GM23338 (cell line): ENCODE measurements at regions not wholly inside any gene's neighbourhood (a gene's known extent, or its start where the extent isn't known, plus 50 kb on each side); places are given as distances from the start of the nearest gene placed in this dataset.

ENCODE experiments used
- ATAC-seq: fragments of 200-7000 bp; cut with Tn5 transposase; 3 replicates; pipeline ENCODE4 v1.9.1; 2020
- DNase-seq: peaks from one replicate; pipeline ENCODE4 v3.0.0-alpha.2; 2015; ENCODE audit warnings: low spot score
- H2AFZ ChIP-seq: fragments of 200-600 bp; sonication (generic); 2 replicates; pipeline ENCODE4 v1.8.0; 2016; ENCODE audit warnings: antibody characterized with exemption, mild to moderate bottlenecking, moderate library complexity
- H3F3A ChIP-seq: fragments of 200-600 bp; sonication (generic); replicated peaks from 2 replicates; pipeline ENCODE4 v1.8.0; 2017; ENCODE audit warnings: antibody characterized with exemption, mixed run types, low read depth
- H3K27ac ChIP-seq: fragments of 200-600 bp; sonication (generic); 2 replicates; pipeline ENCODE4 v1.6.1; 2016; ENCODE audit warnings: low read depth
- H3K27me3 ChIP-seq: fragments of 200-600 bp; sonication (generic); 2 replicates; pipeline ENCODE4 v1.8.0; 2016; ENCODE audit warnings: mild to moderate bottlenecking, mixed run types, moderate library complexity; ENCODE audit not compliant: insufficient read depth
- H3K36me3 ChIP-seq: fragments of 200-600 bp; sonication (generic); 2 replicates; pipeline ENCODE4 v1.8.0; 2016; ENCODE audit warnings: mild to moderate bottlenecking; ENCODE audit not compliant: insufficient read depth
- H3K4me1 ChIP-seq: fragments of 200-600 bp; sonication (generic); 2 replicates; pipeline ENCODE4 v1.8.0; 2016; ENCODE audit warnings: mild to moderate bottlenecking, moderate library complexity; ENCODE audit not compliant: insufficient read depth
- H3K4me2 ChIP-seq: fragments of 200-600 bp; sonication (generic); 2 replicates; pipeline ENCODE4 v1.7.1; 2017; ENCODE audit warnings: mixed run types
- H3K4me3 ChIP-seq: fragments of 200-600 bp; sonication (generic); 2 replicates; pipeline ENCODE4 v1.6.1; 2016; ENCODE audit warnings: mixed run types
- H3K79me2 ChIP-seq: fragments of 200-600 bp; sonication (generic); replicated peaks from 2 replicates; pipeline ENCODE4 v1.8.0; 2017; ENCODE audit warnings: mild to moderate bottlenecking; ENCODE audit not compliant: insufficient read depth
- H3K9me2 ChIP-seq: fragments of 200-600 bp; sonication (generic); 2 replicates; pipeline ENCODE4 v1.8.0; 2017; ENCODE audit not compliant: insufficient read depth
- H4K20me1 ChIP-seq: fragments of 200-600 bp; sonication (generic); replicated peaks from 2 replicates; pipeline ENCODE4 v1.8.0; 2017; ENCODE audit warnings: mild to moderate bottlenecking; ENCODE audit not compliant: insufficient read depth
- H3K27ac Mint-ChIP-seq: 2 replicates; pipeline ENCODE4 v1.8.0; 2020; ENCODE audit warnings: inconsistent platforms, mild to moderate bottlenecking, moderate library complexity, mixed read lengths
- H3K27me3 Mint-ChIP-seq: 3 replicates; pipeline ENCODE4 v1.8.0; 2022; ENCODE audit warnings: low read depth, mild to moderate bottlenecking, moderate library complexity, mixed read lengths, inconsistent platforms; ENCODE audit not compliant: insufficient read depth, poor library complexity
- H3K36me3 Mint-ChIP-seq: 3 replicates; pipeline ENCODE4 v1.8.0; 2021; ENCODE audit warnings: low read depth, mild to moderate bottlenecking, inconsistent platforms, moderate library complexity, mixed read lengths
- H3K4me1 Mint-ChIP-seq: 3 replicates; pipeline ENCODE4 v1.8.0; 2020; ENCODE audit warnings: mild to moderate bottlenecking, inconsistent platforms, mixed read lengths
- H3K4me3 Mint-ChIP-seq: 3 replicates; pipeline ENCODE4 v1.8.0; 2021; ENCODE audit warnings: moderate library complexity, mild to moderate bottlenecking, inconsistent platforms, mixed read lengths
- H3K9me3 Mint-ChIP-seq: 3 replicates; pipeline ENCODE4 v1.8.0; 2020; ENCODE audit warnings: moderate library complexity, mild to moderate bottlenecking, inconsistent platforms, mixed read lengths
- CREB1 ChIP-seq: fragments of 250-450 bp; sonication (Bioruptor Pico); IDR thresholded peaks from 2 replicates; pipeline ENCODE4 v1.5.0; 2020; ENCODE audit warnings: low read depth, mild to moderate bottlenecking, moderate library complexity
- CTCF ChIP-seq, 2 experiments: fragments of 200-600 bp in 1 of 2; sonication (generic) in 1 of 2; conservative IDR thresholded peaks; 2 replicates each; pipeline versions ENCODE4 v1.5.1 to v1.6.1; 2016 to 2017; ENCODE audit warnings: antibody characterized with exemption in 2 of 2, low read depth in 2 of 2, mild to moderate bottlenecking in 2 of 2, moderate library complexity in 1 of 2
- EZH2 ChIP-seq: fragments of 200-600 bp; sonication (generic); IDR thresholded peaks from one replicate; pipeline ENCODE4 v1.8.0; 2017; ENCODE audit warnings: antibody characterized with exemption, mild to moderate bottlenecking, low read depth; ENCODE audit not compliant: unreplicated experiment
- EZH2phosphoT487 ChIP-seq: fragments of 200-600 bp; sonication (generic); IDR thresholded peaks from one replicate; pipeline ENCODE4 v1.8.1; 2018; ENCODE audit warnings: antibody characterized with exemption; ENCODE audit not compliant: unreplicated experiment
- JUNB ChIP-seq: IDR thresholded peaks from one replicate; pipeline ENCODE4 v1.6.1; 2016; ENCODE audit warnings: antibody characterized with exemption; ENCODE audit not compliant: unreplicated experiment
- NANOG ChIP-seq: IDR thresholded peaks from 2 replicates; pipeline ENCODE4 v1.6.1; 2016; ENCODE audit warnings: antibody characterized with exemption, borderline replicate concordance
- POLR2AphosphoS5 ChIP-seq: IDR thresholded peaks from 2 replicates; pipeline ENCODE4 v1.6.1; 2016; ENCODE audit warnings: antibody characterized with exemption, low read depth
- STAT1 ChIP-seq: IDR thresholded peaks from one replicate; pipeline ENCODE4 v1.6.1; 2016; ENCODE audit warnings: antibody characterized with exemption; ENCODE audit not compliant: unreplicated experiment
- ZNF114 ChIP-seq: fragments of 250-450 bp; sonication (Bioruptor Pico); IDR thresholded peaks from 2 replicates; pipeline ENCODE4 v1.5.0; 2020; ENCODE audit warnings: mild to moderate bottlenecking, moderate library complexity
- ZNF331 ChIP-seq: fragments of 250-450 bp; sonication (Bioruptor Pico); IDR thresholded peaks from 2 replicates; pipeline ENCODE4 v1.5.0; 2020; ENCODE audit warnings: low read depth, mild to moderate bottlenecking, moderate library complexity
- ZNF462 ChIP-seq: fragments of 250-450 bp; sonication (Bioruptor Pico); IDR thresholded peaks from 2 replicates; pipeline ENCODE4 v1.5.0; 2020; ENCODE audit warnings: mild to moderate bottlenecking, moderate library complexity
- TF ChIP-seq, protein P1 (sequence below): IDR thresholded peaks from one replicate; pipeline ENCODE4 v1.6.1; 2018; ENCODE audit warnings: antibody characterized with exemption; ENCODE audit not compliant: unreplicated experiment
- TF ChIP-seq, protein P2 (sequence below): IDR thresholded peaks from 2 replicates; pipeline ENCODE4 v1.6.1; 2016; ENCODE audit warnings: antibody characterized with exemption

GRCh38 chr7:128165927-128166420 is 75.1 kb upstream of the LEP start:
- no peak overlapping the region for H3K27ac ChIP-seq
- no peaks in the 10 kb centered on the region for H3K36me3 ChIP-seq
- Mint-ChIP-seq H3K36me3 (no peaks in the 10 kb centered on the region; the same call in 2 of the 3 replicates), H3K9me3 (no peaks in the 10 kb centered on the region; the same call in 2 of the 3 replicates), H3K27ac (no peak overlapping the region), H3K4me3 (peak overlapping the region; percentile 80), H3K27me3 (peaks cover 64% of the 10 kb centered on the region), H3K4me1 (peaks cover 33% of the 10 kb centered on the region)
- H3F3A ChIP-seq = peaks cover 4% of the 10 kb centered on the region; the same call in 1 of the 2 replicates
- DNase-seq = no peak
- H3K4me2 ChIP-seq = peak overlapping the region; percentile 98
- no peaks in the 10 kb centered on the region for H3K79me2 ChIP-seq
- H2AFZ ChIP-seq = peak overlapping the region; percentile 99
- peaks cover 4% of the 10 kb centered on the region; the same call in 1 of the 2 replicates for H3K9me2 ChIP-seq
- no peaks in the 10 kb centered on the region for H4K20me1 ChIP-seq
- peaks cover 95% of the 10 kb centered on the region for H3K27me3 ChIP-seq
- TF ChIP-seq NANOG (no peak), EZH2phosphoT487 (no peak), STAT1 (no peak), EZH2 (no peak), CTCF (conservative IDR thresholded peaks at IDR 0.05; ENCODE audit: low read depth in 2 of 2) (no peak), CREB1 (CRISPR knock-in tag) (no peak), POLR2AphosphoS5 (no peak), ZNF462 (CRISPR knock-in tag) (no peak), JUNB (no peak), ZNF331 (CRISPR knock-in tag) (no peak), ZNF114 (no peak)
- TF ChIP-seq, protein P1, sequence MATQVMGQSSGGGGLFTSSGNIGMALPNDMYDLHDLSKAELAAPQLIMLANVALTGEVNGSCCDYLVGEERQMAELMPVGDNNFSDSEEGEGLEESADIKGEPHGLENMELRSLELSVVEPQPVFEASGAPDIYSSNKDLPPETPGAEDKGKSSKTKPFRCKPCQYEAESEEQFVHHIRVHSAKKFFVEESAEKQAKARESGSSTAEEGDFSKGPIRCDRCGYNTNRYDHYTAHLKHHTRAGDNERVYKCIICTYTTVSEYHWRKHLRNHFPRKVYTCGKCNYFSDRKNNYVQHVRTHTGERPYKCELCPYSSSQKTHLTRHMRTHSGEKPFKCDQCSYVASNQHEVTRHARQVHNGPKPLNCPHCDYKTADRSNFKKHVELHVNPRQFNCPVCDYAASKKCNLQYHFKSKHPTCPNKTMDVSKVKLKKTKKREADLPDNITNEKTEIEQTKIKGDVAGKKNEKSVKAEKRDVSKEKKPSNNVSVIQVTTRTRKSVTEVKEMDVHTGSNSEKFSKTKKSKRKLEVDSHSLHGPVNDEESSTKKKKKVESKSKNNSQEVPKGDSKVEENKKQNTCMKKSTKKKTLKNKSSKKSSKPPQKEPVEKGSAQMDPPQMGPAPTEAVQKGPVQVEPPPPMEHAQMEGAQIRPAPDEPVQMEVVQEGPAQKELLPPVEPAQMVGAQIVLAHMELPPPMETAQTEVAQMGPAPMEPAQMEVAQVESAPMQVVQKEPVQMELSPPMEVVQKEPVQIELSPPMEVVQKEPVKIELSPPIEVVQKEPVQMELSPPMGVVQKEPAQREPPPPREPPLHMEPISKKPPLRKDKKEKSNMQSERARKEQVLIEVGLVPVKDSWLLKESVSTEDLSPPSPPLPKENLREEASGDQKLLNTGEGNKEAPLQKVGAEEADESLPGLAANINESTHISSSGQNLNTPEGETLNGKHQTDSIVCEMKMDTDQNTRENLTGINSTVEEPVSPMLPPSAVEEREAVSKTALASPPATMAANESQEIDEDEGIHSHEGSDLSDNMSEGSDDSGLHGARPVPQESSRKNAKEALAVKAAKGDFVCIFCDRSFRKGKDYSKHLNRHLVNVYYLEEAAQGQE = no peak
- TF ChIP-seq, protein P2, sequence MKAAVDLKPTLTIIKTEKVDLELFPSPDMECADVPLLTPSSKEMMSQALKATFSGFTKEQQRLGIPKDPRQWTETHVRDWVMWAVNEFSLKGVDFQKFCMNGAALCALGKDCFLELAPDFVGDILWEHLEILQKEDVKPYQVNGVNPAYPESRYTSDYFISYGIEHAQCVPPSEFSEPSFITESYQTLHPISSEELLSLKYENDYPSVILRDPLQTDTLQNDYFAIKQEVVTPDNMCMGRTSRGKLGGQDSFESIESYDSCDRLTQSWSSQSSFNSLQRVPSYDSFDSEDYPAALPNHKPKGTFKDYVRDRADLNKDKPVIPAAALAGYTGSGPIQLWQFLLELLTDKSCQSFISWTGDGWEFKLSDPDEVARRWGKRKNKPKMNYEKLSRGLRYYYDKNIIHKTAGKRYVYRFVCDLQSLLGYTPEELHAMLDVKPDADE = no peak
- peak overlapping the region; percentile 90 for H3K4me3 ChIP-seq
- ATAC-seq = no peak
- H3K4me1 ChIP-seq = peaks cover 11% of the 10 kb centered on the region
